ENCODE measurements at regions not wholly inside any gene's neighbourhood (a gene's known extent, or its start where the extent isn't known, plus 50 kb on each side); places are given as distances from the start of the nearest gene placed in this dataset.

GRCh38 chr7:68800316-68800715 is 798.0 kb upstream of the AUTS2 start:
- Histone ChIP-seq H3K27ac (replicated peaks in 1 of 4) (no peak overlapping the region), H3K36me3 (no peaks in the 10 kb centered on the region), H3K4me1 (no peaks in the 10 kb centered on the region), H3K4me3 (no peak overlapping the region), H3K27me3 (no peaks in the 10 kb centered on the region), H3K9me3 (no peaks in the 10 kb centered on the region)
- intact Hi-C loops (cut with DNase I): no loop called here
- TF ChIP-seq CTCF (IDR thresholded peaks at IDR 0.05) (no peak), POLR2AphosphoS5 (IDR thresholded peaks at IDR 0.05) (no peak), EP300 (IDR thresholded peaks at IDR 0.05) (no peak), POLR2A (IDR thresholded peaks at IDR 0.05; ENCODE audit: low read depth) (no peak)
- no peak for DNase-seq (ENCODE audit: extremely low spot score)
- WGBS: 77% methylated on average over 4 of the region's 4 CpGs

GRCh38 chr7:68805159-68805558 is 793.1 kb upstream of the AUTS2 start:
- intact Hi-C loops (cut with DNase I): no loop called here
- Histone ChIP-seq H3K27me3 (no peaks in the 10 kb centered on the region), H3K36me3 (no peaks in the 10 kb centered on the region), H3K27ac (replicated peaks in 1 of 4) (no peak overlapping the region), H3K9me3 (no peaks in the 10 kb centered on the region), H3K4me1 (no peaks in the 10 kb centered on the region), H3K4me3 (no peak overlapping the region)
- 95% methylated on average over 5 of the region's 5 CpGs for WGBS
- no peak for DNase-seq (ENCODE audit: extremely low spot score)
- TF ChIP-seq CTCF (IDR thresholded peaks at IDR 0.05) (no peak), POLR2A (IDR thresholded peaks at IDR 0.05; ENCODE audit: low read depth) (no peak), POLR2AphosphoS5 (IDR thresholded peaks at IDR 0.05) (no peak), EP300 (IDR thresholded peaks at IDR 0.05) (no peak)

- TF ChIP-seq POLR2A (IDR thresholded peaks at IDR 0.05; ENCODE audit: low read depth) (no peak), CTCF (IDR thresholded peaks at IDR 0.05) (no peak), EP300 (IDR thresholded peaks at IDR 0.05) (no peak), POLR2AphosphoS5 (IDR thresholded peaks at IDR 0.05) (no peak)
- Histone ChIP-seq H3K4me3 (no peak overlapping the region), H3K27ac (replicated peaks in 1 of 4) (no peak overlapping the region), H3K36me3 (no peaks in the 10 kb centered on the region), H3K4me1 (no peaks in the 10 kb centered on the region), H3K9me3 (no peaks in the 10 kb centered on the region), H3K27me3 (no peaks in the 10 kb centered on the region)
- no peak for DNase-seq (ENCODE audit: extremely low spot score)
- WGBS: 67% methylated on average over 2 of the region's 2 CpGs
- intact Hi-C loops (cut with DNase I): no loop called here
These were observed 790.6 kb upstream of the AUTS2 start for GRCh38 chr7:68807666-68808065.

- H3K27ac ChIP-seq (replicated peaks in 1 of 4): no peak overlapping the region
- no peaks in the 10 kb centered on the region for H3K27me3 ChIP-seq
- H3K4me1 ChIP-seq: no peaks in the 10 kb centered on the region
- H3K9me3 ChIP-seq: no peaks in the 10 kb centered on the region
- TF ChIP-seq POLR2AphosphoS5 (IDR thresholded peaks at IDR 0.05) (no peak), POLR2A (IDR thresholded peaks at IDR 0.05; ENCODE audit: low read depth) (no peak), CTCF (IDR thresholded peaks at IDR 0.05) (no peak), EP300 (IDR thresholded peaks at IDR 0.05) (no peak)
- no peaks in the 10 kb centered on the region for H3K36me3 ChIP-seq
- no peak for DNase-seq (ENCODE audit: extremely low spot score)
- WGBS: 86% methylated on average over 12 of the region's 12 CpGs
- intact Hi-C loops (cut with DNase I): no loop called here
- H3K4me3 ChIP-seq: no peak overlapping the region
These were observed 784.7 kb upstream of the AUTS2 start for GRCh38 chr7:68813551-68814080.

- no peaks in the 10 kb centered on the region for H3K27me3 ChIP-seq
- WGBS: 69% methylated on average over 2 of the region's 2 CpGs
- TF ChIP-seq EP300 (IDR thresholded peaks at IDR 0.05): no peak
- no peak for TF ChIP-seq POLR2A (IDR thresholded peaks at IDR 0.05; ENCODE audit: low read depth)
- no peak for TF ChIP-seq CTCF (IDR thresholded peaks at IDR 0.05)
- TF ChIP-seq POLR2AphosphoS5 (IDR thresholded peaks at IDR 0.05): no peak
- no peaks in the 10 kb centered on the region for H3K4me1 ChIP-seq
- intact Hi-C loops (cut with DNase I): no loop called here
- no peaks in the 10 kb centered on the region for H3K36me3 ChIP-seq
- no peak overlapping the region for H3K27ac ChIP-seq (replicated peaks in 1 of 4)
- no peaks in the 10 kb centered on the region for H3K9me3 ChIP-seq
- no peak overlapping the region for H3K4me3 ChIP-seq
- no peak for DNase-seq (ENCODE audit: extremely low spot score)
These were observed 781.8 kb upstream of the AUTS2 start for GRCh38 chr7:68816491-68816890.

Measured in esophagus muscularis mucosa (tissue), 4 donors.